Spleen (tissue), 11 donors: ENCODE measurements at regions not wholly inside any gene's neighbourhood (a gene's known extent, or its start where the extent isn't known, plus 50 kb on each side); places are given as distances from the start of the nearest gene placed in this dataset.
A peak's percentile ranks its signal among the peaks of the same experiment; 100 is the strongest.

Experiments used
- DNase-seq: peaks from one replicate; pipeline ENCODE4 v3.0.0-alpha.2; 2020
- H3K27ac ChIP-seq, 8 donors: fragments of 200-600 bp; sonication (generic) in 7 of 8; 1 replicate in 4 of 8; 2 replicates in 4 of 8; pipeline versions ENCODE4 v1.5.0 to v1.8.0; 2016 to 2021; ENCODE audit warnings: inconsistent platforms in 4 of 8, mild to moderate bottlenecking in 4 of 8, moderate library complexity in 1 of 8
- H3K27me3 ChIP-seq, 7 donors: fragments of 200-600 bp; sonication (generic) in 6 of 7; replicated peaks in 1 of 7; 1 replicate in 4 of 7; 2 replicates in 3 of 7; pipeline versions ENCODE4 v1.5.0 to v1.8.0; 2016 to 2021; ENCODE audit warnings: inconsistent platforms in 3 of 7, mild to moderate bottlenecking in 1 of 7
- H3K36me3 ChIP-seq, 6 donors: fragments of 200-600 bp; sonication (generic) in 5 of 6; 1 replicate in 4 of 6; 2 replicates in 2 of 6; pipeline versions ENCODE4 v1.5.0 to v1.8.0; 2016 to 2021; ENCODE audit warnings: inconsistent platforms in 2 of 6
- H3K4me1 ChIP-seq, 6 donors: fragments of 200-600 bp; sonication (generic) in 5 of 6; 1 replicate in 3 of 6; 2 replicates in 3 of 6; pipeline versions ENCODE4 v1.5.0 to v1.8.0; 2016 to 2021; ENCODE audit warnings: inconsistent platforms in 3 of 6
- H3K4me3 ChIP-seq, 8 donors: fragments of 200-600 bp; sonication (generic) in 7 of 8; 1 replicate in 4 of 8; 2 replicates in 4 of 8; pipeline versions ENCODE4 v1.5.0 to v1.8.0; 2016 to 2021; ENCODE audit warnings: inconsistent platforms in 4 of 8, mild to moderate bottlenecking in 4 of 8, moderate library complexity in 2 of 8
- H3K9me3 ChIP-seq, 8 donors: fragments of 200-600 bp; sonication (generic) in 7 of 8; 1 replicate in 4 of 8; 2 replicates in 4 of 8; pipeline versions ENCODE4 v1.5.0 to v1.8.0; 2016 to 2021; ENCODE audit warnings: inconsistent platforms in 4 of 8
- CTCF ChIP-seq, 11 experiments: fragments of 200-600 bp in 7 of 11; fragments of 450-650 bp in 4 of 11; sonication (generic) in 4 of 11; IDR thresholded peaks in 8 of 11; conservative IDR thresholded peaks in 3 of 11; 1 replicate in 7 of 11; 2 replicates in 4 of 11; pipeline versions ENCODE4 v1.4.0 to v1.8.0; 2016 to 2021; ENCODE audit warnings: antibody characterized with exemption in 11 of 11, inconsistent platforms in 4 of 11, mild to moderate bottlenecking in 1 of 11
- POLR2A ChIP-seq, 3 donors: fragments of 450-650 bp; IDR thresholded peaks; one replicate each; pipeline ENCODE4 v1.5.1; 2017; ENCODE audit warnings: antibody characterized with exemption in 3 of 3, mild to moderate bottlenecking in 1 of 3
- POLR2AphosphoS5 ChIP-seq, 3 donors: sonication (generic); formaldehyde crosslinking; IDR thresholded peaks; one replicate each; pipeline ENCODE4 v1.5.1; 2017; ENCODE audit warnings: antibody characterized with exemption in 3 of 3
- WGBS, 5 donors: extraction: QIAGEN DNeasy Blood & Tissue Kit in 3 of 5; methylation state at CpG; one replicate each; pipeline versions ENCODE4 v1.1.5 to v1.1.7; 2013 to 2018; 5-methylcytosine and 5-hydroxymethylcytosine counted together
- intact Hi-C: fragments of 100-400 bp; cut with DNase I; formaldehyde crosslinking; loops from one replicate; pipeline ENCODE4 v1.15.0; 2023; ENCODE audit warnings: low total_unique reads
- donor health status: healthy with polysubstance abuse.
- donor health status: DM: no; HTN: no; CAD: no; lungs with moderate emphysema.
- donor health status: DM: no; HTN: no; CAD: no.
- donor health status: Bipolar disorder and iron deficiency.
- donor health status: healthy.
- donor health status: DM: no; HTN: no; CAD: no.
- donor health status: DM: yes; HTN: yes; CAD: no.

DNA sequence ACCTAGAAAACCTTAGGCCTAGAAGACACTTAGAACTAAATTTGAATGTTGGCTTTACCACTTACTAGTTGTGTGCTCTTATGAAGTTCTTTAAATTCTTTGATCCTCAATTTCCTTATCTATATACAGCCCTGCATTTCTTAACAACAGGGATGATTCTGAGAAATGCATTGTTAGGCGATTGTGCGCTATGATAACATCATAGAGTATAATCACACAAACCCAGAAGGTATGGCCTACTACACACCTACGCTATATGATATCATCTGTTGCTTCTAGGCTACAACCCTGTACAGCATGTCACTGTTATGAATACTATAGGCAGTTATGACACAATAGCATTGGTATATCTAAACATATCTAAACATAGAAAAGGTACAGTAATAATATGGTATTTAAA is 137.4 kb downstream of the CHD1L start:
- Histone ChIP-seq H3K27me3 (no peaks in the 10 kb centered on the region), H3K9me3 (no peaks in the 10 kb centered on the region), H3K36me3 (no peaks in the 10 kb centered on the region), H3K27ac (no peak overlapping the region), H3K4me1 (no peaks in the 10 kb centered on the region), H3K4me3 (no peak overlapping the region)
- WGBS, 5 donors, result 93 to 96% (median 95%) methylated on average over 3 of the region's 3 CpGs
- no peak for TF ChIP-seq POLR2A (IDR thresholded peaks at IDR 0.05)
- no peak for TF ChIP-seq POLR2AphosphoS5 (IDR thresholded peaks at IDR 0.05)
- no peak for TF ChIP-seq CTCF (IDR thresholded peaks at IDR 0.05 in 8 of 11, conservative IDR thresholded peaks at IDR 0.05 in 3 of 11)
- DNase-seq, result no peak
- intact Hi-C loops, result no loop called here

GRCh38 chr1:147384804-147385203 is 142.3 kb downstream of the CHD1L start:
- H3K4me1 ChIP-seq, result no peaks in the 10 kb centered on the region
- WGBS, 5 donors, result 32 to 55% (median 41%) methylated on average over 2 of the region's 2 CpGs
- H3K27me3 ChIP-seq, result peaks cover 0 to 12% (median 0%) of the 10 kb centered on the region in 7 donors
- no peak overlapping the region for H3K4me3 ChIP-seq
- no peaks in the 10 kb centered on the region for H3K36me3 ChIP-seq
- intact Hi-C loops, result no loop called here
- no peaks in the 10 kb centered on the region for H3K9me3 ChIP-seq
- DNase-seq, result no peak
- H3K27ac ChIP-seq, result no peak overlapping the region
- no peak for TF ChIP-seq CTCF (IDR thresholded peaks at IDR 0.05 in 8 of 11, conservative IDR thresholded peaks at IDR 0.05 in 3 of 11)
- TF ChIP-seq POLR2AphosphoS5 (IDR thresholded peaks at IDR 0.05), result no peak
- no peak for TF ChIP-seq POLR2A (IDR thresholded peaks at IDR 0.05)

GRCh38 chr1:147388969-147389368 is 146.5 kb downstream of the CHD1L start:
- H3K27me3 ChIP-seq, result peaks cover 0 to 19% (median 0%) of the 10 kb centered on the region in 7 donors
- H3K27ac ChIP-seq, result no peak overlapping the region
- TF ChIP-seq POLR2A (IDR thresholded peaks at IDR 0.05) (no peak), CTCF (IDR thresholded peaks at IDR 0.05 in 8 of 11, conservative IDR thresholded peaks at IDR 0.05 in 3 of 11) (no peak), POLR2AphosphoS5 (IDR thresholded peaks at IDR 0.05) (no peak)
- no peaks in the 10 kb centered on the region for H3K4me1 ChIP-seq
- no peak overlapping the region for H3K4me3 ChIP-seq
- intact Hi-C loops, result no loop called here
- WGBS, 5 donors, result 80 to 91% (median 83%) methylated on average over 4 of the region's 4 CpGs
- DNase-seq, result no peak
- H3K9me3 ChIP-seq, result peaks cover 0 to 11% (median 9%) of the 10 kb centered on the region in 8 donors
- H3K36me3 ChIP-seq, result no peaks in the 10 kb centered on the region

DNA sequence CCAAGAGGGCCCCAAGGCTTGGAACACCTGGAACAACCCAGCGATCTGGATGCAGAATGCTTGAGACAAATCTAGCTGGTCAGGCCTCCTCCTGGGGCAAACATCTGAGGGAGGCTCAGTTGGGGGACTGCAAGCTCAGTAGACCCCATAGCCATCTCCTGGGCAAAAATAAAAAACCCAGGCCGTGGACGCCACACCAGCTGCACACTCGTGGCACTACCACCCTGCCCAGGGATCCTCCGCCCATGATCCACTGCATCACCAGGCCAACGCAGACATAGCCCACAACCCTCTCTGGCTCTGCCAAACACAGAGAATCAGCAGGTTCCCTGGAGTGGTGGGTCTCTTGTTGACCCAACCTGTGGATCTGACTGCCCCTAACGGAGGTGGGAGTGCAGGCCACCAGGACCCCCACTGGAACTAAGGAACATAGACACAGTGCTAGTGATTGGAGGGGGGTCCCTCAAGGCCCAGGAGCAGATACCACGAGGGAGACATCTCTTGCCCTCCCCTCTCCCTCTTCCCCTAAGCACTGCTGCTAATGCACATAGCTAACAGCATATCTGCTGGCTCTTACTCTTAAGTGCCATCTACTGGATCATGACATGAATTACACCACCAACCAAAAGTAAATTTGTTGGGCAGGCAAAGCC is 147.2 kb downstream of the CHD1L start:
- TF ChIP-seq CTCF (IDR thresholded peaks at IDR 0.05 in 8 of 11, conservative IDR thresholded peaks at IDR 0.05 in 3 of 11), result peak in 9 of 11 experiments; percentile 30 to 70 (median 55)
- TF ChIP-seq POLR2AphosphoS5 (IDR thresholded peaks at IDR 0.05), result no peak
- Histone ChIP-seq H3K9me3 (peaks cover 0 to 11% (median 9%) of the 10 kb centered on the region in 8 donors), H3K4me3 (no peak overlapping the region), H3K27me3 (peaks cover 0 to 19% (median 0%) of the 10 kb centered on the region in 7 donors), H3K36me3 (no peaks in the 10 kb centered on the region), H3K4me1 (no peaks in the 10 kb centered on the region), H3K27ac (no peak overlapping the region)
- no peak for DNase-seq
- intact Hi-C loops, result loop anchor here (5.0 kb wide), 1 partner anchor 117 kb away; no protein-coding TSS in a partner anchor
- 75 to 78% (median 77%) methylated on average over 8 of the region's 8 CpGs for WGBS, 5 donors
